HFF-Myc (cell line): ENCODE measurements at regions not wholly inside any gene's neighbourhood (a gene's known extent, or its start where the extent isn't known, plus 50 kb on each side); places are given as distances from the start of the nearest gene placed in this dataset.

Experiments used
- DNase-seq: peaks from one replicate; pipeline ENCODE4 v3.0.0-alpha.2; 2011; ENCODE audit warnings: low read depth; ENCODE audit errors: extremely low read depth
- H3K4me3 ChIP-seq: replicated peaks from 2 replicates; pipeline ENCODE4 v1.5.1; 2011; ENCODE audit warnings: low read depth, mild to moderate bottlenecking, control low read depth, low read length
- TF ChIP-seq, protein P1 (sequence below): IDR thresholded peaks from 2 replicates; pipeline ENCODE4 v1.5.1; 2012; ENCODE audit warnings: mild to moderate bottlenecking, low read depth, low read length, control low read depth; ENCODE audit errors: missing control alignments

DNA sequence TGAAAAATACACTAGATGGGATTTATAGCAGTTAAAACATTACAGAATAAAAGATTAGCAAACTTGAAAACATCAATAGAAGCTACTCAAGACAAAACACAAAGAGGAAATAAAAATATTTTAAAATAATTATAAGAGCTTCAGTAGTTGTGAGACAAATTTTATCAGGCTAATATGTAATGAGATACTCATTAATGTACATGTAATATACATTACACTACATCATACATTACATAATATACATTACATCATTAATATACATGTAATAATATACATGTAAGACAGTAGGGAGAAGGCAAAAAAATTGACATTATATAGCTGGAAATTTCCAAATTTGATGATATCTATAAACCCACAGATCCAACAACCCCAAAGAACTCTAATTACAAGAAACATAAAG lies 249.4 kb upstream of the HMGA2 start:
- DNase-seq = no peak
- TF ChIP-seq, protein P1, sequence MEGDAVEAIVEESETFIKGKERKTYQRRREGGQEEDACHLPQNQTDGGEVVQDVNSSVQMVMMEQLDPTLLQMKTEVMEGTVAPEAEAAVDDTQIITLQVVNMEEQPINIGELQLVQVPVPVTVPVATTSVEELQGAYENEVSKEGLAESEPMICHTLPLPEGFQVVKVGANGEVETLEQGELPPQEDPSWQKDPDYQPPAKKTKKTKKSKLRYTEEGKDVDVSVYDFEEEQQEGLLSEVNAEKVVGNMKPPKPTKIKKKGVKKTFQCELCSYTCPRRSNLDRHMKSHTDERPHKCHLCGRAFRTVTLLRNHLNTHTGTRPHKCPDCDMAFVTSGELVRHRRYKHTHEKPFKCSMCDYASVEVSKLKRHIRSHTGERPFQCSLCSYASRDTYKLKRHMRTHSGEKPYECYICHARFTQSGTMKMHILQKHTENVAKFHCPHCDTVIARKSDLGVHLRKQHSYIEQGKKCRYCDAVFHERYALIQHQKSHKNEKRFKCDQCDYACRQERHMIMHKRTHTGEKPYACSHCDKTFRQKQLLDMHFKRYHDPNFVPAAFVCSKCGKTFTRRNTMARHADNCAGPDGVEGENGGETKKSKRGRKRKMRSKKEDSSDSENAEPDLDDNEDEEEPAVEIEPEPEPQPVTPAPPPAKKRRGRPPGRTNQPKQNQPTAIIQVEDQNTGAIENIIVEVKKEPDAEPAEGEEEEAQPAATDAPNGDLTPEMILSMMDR = no peak

GRCh38 chr12:65584016-65584415 lies 240.3 kb upstream of the HMGA2 start:
- no peak overlapping the region for H3K4me3 ChIP-seq
- TF ChIP-seq, protein P1 = no peak
- no peak for DNase-seq

More for the DNA sequence above, 249.4 kb upstream of the HMGA2 start:
- no peak overlapping the region for H3K4me3 ChIP-seq

GRCh38 chr12:65585648-65586602 lies 238.4 kb upstream of the HMGA2 start:
- H3K4me3 ChIP-seq = no peak overlapping the region
- no peak for DNase-seq
- TF ChIP-seq, protein P1 = no peak

DNA sequence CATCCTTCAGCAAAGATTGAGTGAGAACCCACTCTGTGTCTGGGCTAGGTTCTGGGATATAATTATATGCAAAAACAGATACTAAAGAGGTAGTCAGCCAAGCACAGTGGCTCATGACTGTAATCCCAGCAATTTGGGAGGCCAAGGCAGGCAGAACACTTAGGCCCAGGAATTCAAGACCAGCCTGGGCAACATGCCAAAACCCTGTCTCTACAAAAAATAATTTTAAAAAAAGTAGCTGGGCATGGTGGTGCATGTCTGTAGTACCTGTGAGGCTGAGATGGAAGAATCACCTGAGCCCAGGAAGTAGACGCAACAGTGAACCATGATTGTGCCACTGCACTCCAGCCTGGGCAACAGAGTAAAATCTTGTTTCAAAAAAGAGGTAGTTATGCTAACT lies 237.5 kb upstream of the HMGA2 start:
- DNase-seq = no peak
- H3K4me3 ChIP-seq = no peak overlapping the region
- TF ChIP-seq, protein P1 = no peak

DNA sequence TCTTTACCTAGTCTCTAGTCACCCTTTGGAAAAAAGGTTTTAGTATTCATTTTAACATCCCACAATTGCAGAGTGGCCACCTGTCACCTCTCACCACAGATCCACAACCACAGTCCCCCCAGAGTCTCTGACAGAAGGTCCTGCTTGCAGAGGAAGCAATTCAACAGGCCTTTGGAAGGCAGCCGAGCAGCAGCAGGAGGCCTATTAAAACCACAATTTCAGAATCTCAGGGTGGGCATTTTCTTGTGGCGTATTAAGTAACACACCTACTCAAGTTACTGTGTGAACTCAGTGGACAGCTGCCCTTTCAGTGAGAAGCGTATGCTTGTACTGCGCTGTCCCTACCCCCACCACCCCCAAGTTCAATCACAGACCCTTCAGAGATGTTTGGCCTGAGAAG lies 234.0 kb upstream of the HMGA2 start:
- TF ChIP-seq, protein P1 = no peak
- no peak for DNase-seq
- no peak overlapping the region for H3K4me3 ChIP-seq

DNA sequence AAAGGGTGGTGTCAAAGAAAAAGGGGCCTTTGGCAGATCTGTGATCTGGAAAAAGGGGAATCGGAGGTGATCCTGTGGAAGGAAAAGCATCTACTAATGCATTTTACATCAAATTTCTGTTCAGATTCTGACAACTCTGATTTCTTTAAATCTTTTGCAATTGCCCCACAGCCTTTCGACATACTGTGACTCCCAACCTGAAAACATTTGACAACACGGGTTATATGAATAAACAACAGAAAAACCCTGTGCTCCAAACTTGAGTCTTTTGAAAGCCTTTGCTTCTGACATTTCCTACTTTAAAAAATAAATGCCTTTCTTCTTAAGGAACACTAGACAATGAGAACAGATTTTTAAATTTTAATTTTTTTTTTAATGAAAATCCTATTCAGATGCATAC lies 231.9 kb upstream of the HMGA2 start:
- DNase-seq = no peak
- H3K4me3 ChIP-seq = no peak overlapping the region
- TF ChIP-seq, protein P1 = no peak
